ENCODE measurements at regions not wholly inside any gene's neighbourhood (a gene's known extent, or its start where the extent isn't known, plus 50 kb on each side); places are given as distances from the start of the nearest gene placed in this dataset.
"Not testable (repeated sequence)": the region's sequence is repeated elsewhere in the genome, so short reads cannot be mapped to it uniquely, and the experiment has no call there.

DNA sequence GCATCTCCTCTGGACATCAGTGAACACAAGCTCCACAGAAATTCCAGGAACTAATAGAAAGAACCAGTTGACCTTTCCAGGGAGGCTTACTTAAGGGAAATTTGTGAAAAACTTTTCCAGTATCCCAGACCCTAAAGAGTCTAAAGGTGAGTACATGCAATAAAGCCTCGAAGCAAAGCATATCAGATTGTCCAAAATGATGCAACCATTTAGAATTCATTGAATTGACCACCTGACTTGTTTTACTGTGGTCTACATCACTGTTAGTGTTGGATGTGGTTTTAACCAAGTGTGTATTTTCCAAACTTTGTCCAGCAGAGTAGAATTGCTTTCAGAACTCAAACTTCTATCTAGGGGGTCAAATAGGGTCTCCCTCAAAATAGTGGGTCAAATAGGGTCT, 76.3 kb upstream of the TIAM1 start:
- no peaks in the 10 kb centered on the region for H3K27me3 Mint-ChIP-seq
- peaks cover 14% of the 10 kb centered on the region for H3K9me3 Mint-ChIP-seq
- no peak for DNase-seq
- POLR2A ChIA-PET = no interaction called here
- H3K36me3 Mint-ChIP-seq (ENCODE audit: low read depth) = peaks cover 17% of the 10 kb centered on the region
- H3K27ac Mint-ChIP-seq = no peak overlapping the region
- no peaks in the 10 kb centered on the region for H3K4me1 Mint-ChIP-seq
- CTCF ChIA-PET = no interaction called here
- H3K4me3 Mint-ChIP-seq = no peak overlapping the region

DNA sequence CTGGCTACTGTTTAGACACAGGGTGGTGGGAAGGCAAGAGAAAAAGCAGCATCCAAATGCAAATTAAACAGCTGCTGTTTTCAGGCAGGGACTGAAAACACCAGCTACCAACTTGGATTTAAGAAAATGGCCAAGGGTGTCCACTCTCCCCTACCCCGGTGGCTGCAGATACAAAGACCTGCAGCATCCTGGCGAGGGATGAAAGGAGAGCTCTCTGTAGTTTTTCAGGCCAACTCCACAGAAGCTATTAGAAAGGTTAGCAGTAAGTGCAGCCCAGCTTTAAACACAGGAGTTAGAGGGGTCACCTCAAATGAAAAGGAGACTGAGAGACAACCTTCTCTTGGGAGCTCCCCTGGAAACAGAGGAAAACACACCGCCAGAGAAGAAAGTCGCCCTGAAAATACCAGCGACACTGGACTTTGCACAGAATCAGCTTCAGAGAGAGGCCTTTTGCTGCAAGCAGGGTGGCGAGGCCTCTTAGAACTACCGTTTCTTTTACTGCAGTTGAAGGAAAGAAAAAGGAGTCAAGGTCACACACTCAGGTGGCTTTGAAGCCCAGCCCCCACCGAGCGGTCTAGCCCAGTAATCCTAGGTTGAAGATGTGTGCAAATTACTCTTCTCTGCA, 74.4 kb upstream of the TIAM1 start:
- ChIA-PET POLR2A (no interaction called here), CTCF (no interaction called here)
- Mint-ChIP-seq H3K27ac (no peak overlapping the region), H3K4me3 (no peak overlapping the region), H3K36me3 (ENCODE audit: low read depth) (peaks cover 17% of the 10 kb centered on the region), H3K4me1 (no peaks in the 10 kb centered on the region), H3K9me3 (peaks cover 14% of the 10 kb centered on the region), H3K27me3 (no peaks in the 10 kb centered on the region)
- DNase-seq = no peak

DNA sequence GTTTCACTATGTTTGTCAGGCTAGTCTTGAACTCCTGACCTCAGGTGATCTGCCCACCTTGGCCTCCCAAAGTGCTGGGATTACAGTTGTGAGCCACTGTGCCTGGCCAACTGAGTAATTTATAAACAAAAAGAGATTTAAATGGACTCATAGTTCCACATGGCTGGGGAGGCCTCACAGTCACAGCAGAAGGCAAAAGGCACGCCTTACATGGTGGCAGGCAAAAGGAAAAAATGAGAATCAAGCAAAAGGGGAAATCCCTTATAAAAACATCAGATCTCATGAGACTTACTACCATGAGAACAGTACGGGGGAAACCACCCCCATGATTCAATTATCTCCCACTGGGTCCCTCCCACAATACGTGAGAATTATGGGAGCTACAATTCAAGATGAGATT, 73.2 kb upstream of the TIAM1 start:
- CTCF ChIA-PET, POLR2A ChIA-PET: not testable (repeated sequence)
- H3K36me3 Mint-ChIP-seq (ENCODE audit: low read depth) = peaks cover 17% of the 10 kb centered on the region

DNA sequence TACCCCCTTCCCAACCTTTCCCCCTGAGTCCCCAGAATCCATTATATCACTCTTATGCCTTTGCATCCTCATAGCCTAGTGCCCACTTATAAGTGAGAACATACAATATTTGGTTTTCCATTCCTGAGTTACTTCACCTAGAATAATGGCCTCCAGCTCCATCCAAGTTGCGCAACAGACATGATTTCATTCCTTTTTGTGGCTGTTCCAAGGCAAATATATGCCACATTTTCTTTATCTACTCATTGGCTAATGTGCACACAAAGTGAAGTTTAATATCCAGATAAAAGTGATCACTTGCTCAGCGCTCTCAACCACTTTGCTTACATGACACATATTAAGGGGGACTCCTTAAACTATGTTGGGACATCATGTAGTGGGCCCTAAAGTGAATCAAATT, 72.4 kb upstream of the TIAM1 start:
- ChIA-PET POLR2A (no interaction called here), CTCF (no interaction called here)
- peaks cover 17% of the 10 kb centered on the region for H3K36me3 Mint-ChIP-seq (ENCODE audit: low read depth)
- peaks cover 2% of the 10 kb centered on the region for H3K4me1 Mint-ChIP-seq
- DNase-seq = no peak
- no peaks in the 10 kb centered on the region for H3K27me3 Mint-ChIP-seq
- H3K27ac Mint-ChIP-seq = no peak overlapping the region
- peaks cover 14% of the 10 kb centered on the region for H3K9me3 Mint-ChIP-seq
- H3K4me3 Mint-ChIP-seq = no peak overlapping the region

More for the DNA sequence above, 73.2 kb upstream of the TIAM1 start:
- DNase-seq, H3K4me3 Mint-ChIP-seq, H3K27ac Mint-ChIP-seq, H3K4me1 Mint-ChIP-seq, H3K27me3 Mint-ChIP-seq: not testable (repeated sequence)
- peaks cover 14% of the 10 kb centered on the region for H3K9me3 Mint-ChIP-seq

DNA sequence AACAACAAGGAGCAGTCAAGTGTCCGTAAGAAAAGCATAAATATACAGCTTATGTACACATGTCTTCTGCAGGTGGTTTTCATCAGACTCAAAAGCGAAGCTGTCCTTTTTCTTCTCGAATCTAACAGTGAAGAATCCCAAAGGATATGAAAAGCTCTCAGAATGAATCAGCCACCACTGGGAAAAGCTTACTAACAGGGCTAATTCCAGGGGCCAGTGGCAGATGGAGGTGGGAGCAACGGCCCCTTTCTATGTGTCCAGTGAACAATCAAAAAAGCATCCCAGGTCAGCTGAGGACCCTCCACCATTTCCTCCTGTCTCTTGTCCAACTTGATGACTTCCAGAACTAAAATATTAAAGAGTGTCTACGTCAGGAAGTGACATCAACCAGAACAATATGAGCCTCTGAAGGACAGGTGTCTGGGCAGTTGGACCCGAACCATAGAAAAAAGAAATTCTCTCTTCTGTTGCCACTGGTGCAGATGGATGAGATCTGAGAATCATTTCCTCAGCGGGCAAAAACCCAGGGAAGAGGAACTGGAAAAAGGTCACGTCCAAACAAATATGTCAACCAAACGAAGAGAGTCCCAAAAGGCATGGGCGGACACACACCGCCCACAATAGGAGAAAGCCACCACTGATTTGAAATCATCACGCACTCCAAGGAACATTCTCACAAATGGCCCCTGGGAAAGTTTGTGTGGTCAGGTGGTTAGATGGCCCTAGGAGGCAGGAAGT, 70.4 kb upstream of the TIAM1 start:
- ChIA-PET CTCF (no interaction called here), POLR2A (interaction anchor here (1.9 kb wide), 1 partner anchor 11 kb away, joined by 8 read pairs; no protein-coding TSS in a partner anchor)
- Mint-ChIP-seq H3K27ac (no peak overlapping the region), H3K4me1 (peaks cover 2% of the 10 kb centered on the region), H3K27me3 (no peaks in the 10 kb centered on the region), H3K9me3 (peaks cover 14% of the 10 kb centered on the region), H3K36me3 (ENCODE audit: low read depth) (peaks cover 17% of the 10 kb centered on the region), H3K4me3 (no peak overlapping the region)
- no peak for DNase-seq

DNA sequence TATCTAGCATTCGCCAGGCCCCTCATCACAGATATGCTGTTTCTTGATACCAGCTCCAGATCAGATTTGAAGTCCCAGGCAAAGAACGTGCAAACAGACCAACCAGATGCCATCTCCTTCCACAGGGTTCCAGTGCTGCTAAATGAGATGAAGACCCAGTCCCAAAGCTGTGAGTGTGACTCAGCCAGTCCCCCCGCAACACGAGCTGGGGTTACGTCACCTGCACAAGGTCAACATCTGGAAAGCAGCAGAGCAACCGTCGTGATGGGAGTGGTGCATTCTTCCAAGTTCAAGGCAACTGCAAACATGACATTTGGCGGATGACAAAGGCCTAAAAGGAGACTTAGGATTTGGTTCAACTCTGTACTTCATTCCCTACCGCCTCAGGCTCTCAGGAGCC, 69.6 kb upstream of the TIAM1 start:
- Mint-ChIP-seq H3K27me3 (no peaks in the 10 kb centered on the region), H3K4me1 (peaks cover 2% of the 10 kb centered on the region), H3K36me3 (ENCODE audit: low read depth) (peaks cover 17% of the 10 kb centered on the region), H3K9me3 (peaks cover 14% of the 10 kb centered on the region), H3K4me3 (no peak overlapping the region), H3K27ac (no peak overlapping the region)
- DNase-seq = no peak
- ChIA-PET POLR2A (no interaction called here), CTCF (no interaction called here)

DNA sequence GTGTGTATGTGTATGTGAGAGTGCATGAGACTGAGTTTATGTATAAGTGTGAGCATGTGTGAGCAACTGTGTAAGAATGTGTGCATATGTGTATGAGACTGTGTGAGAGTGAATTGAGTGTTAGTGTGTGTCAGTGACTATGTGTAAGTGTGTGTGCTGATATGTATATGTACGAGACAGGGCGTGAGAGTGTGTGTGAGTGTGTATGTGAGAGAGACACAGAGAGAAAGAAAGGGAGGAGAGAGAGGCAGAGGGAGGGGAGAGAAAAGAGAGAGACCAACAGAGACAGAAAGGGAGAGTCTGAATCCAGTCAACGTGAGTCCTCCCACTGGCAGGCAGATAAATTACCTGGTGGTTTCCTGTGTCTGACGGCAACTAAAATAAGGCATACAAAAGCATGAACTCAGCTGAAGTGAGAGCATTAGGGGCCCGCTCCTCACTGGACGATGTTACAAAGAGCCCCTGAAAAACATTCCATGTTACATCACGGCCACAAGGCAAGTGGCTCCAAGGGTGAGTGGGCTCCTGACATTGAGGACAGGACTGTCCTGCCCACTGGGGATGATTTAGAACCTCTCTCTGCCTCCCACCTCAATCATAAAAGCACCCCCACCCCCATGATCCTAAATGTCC, 66.6 kb upstream of the TIAM1 start:
- POLR2A ChIA-PET = no interaction called here
- Mint-ChIP-seq H3K27ac (no peak overlapping the region), H3K36me3 (ENCODE audit: low read depth) (peaks cover under 1% of the 10 kb centered on the region), H3K4me1 (peaks cover 2% of the 10 kb centered on the region), H3K4me3 (no peak overlapping the region), H3K9me3 (no peaks in the 10 kb centered on the region), H3K27me3 (peaks cover 1% of the 10 kb centered on the region)
- CTCF ChIA-PET = interaction anchor here (0.8 kb wide), 1 partner anchor 9 kb away, joined by 3 read pairs; no protein-coding TSS in a partner anchor
- DNase-seq = peak; percentile 18

DNA sequence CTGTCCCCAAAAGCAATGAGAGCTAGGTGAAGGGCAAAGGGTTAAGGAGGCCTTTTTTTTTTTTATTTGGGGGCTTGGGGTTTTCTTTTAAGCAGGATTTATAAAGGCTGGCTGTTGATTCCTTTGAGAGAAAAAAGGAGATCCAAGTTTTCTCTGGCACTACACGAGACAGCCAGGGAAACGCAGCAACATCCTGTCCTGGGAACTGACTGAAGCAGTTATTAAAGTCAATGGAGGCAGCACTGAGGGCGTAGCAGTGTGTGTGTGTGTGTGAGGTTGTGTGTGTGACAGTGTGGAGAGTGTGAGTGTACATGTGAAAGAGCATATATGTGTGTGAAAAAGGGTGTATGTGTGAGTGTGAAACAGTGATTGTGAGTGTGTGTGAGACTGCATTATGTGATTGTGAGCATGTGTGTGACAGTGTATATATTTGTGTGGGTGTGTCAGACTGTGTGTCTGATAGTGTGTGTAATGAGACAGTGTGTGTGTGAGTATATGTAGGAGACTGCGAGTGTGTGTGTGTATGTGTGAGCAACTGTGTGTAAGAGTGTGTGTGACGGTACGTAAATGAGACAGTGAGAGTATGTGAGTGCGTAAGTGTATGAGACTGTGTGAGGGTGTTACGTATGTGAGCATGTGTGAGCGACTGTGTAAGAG, 65.9 kb upstream of the TIAM1 start:
- POLR2A ChIA-PET = no interaction called here
- no peaks in the 10 kb centered on the region for H3K36me3 Mint-ChIP-seq (ENCODE audit: low read depth)
- CTCF ChIA-PET = no interaction called here
- no peak overlapping the region for H3K4me3 Mint-ChIP-seq
- H3K4me1 Mint-ChIP-seq = peaks cover 2% of the 10 kb centered on the region
- H3K27ac Mint-ChIP-seq = no peak overlapping the region
- no peak for DNase-seq
- no peaks in the 10 kb centered on the region for H3K9me3 Mint-ChIP-seq
- H3K27me3 Mint-ChIP-seq = peaks cover 1% of the 10 kb centered on the region

DNA sequence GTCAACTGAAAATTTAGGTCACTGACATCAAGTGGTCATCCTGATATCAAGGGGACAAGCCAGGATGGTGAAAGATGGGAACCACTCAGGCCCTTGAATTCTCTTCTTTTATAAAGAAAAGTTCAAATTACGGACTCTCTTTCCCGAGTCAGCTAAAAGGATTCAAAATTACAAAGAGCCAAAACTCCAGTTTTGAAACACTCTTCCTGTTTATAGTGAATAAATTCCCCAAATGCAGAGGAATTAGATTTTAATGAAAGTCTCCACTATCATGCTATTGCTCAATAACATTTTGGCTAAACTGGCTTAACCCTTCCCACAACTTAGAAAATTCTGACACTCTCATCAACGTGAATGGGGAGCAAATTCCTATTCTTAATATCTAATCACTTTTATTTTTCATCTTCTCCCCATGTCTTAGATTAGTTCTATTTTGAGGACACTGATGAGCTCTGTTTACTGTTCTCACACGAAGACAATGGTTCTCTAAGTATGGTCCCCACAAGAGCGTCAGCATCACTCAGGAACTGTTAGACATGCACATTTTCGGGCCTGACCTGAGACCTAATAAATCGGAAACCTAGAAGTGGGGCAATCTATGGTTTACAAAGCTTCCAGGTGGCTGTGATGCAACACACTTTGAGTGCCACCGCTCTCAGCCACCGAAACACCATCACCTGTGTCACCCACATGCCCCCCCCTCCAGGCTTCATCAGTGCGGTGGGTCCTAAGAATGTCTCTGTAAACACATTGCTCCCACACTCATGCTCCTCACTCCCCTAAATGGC, 64.4 kb upstream of the TIAM1 start:
- DNase-seq = no peak
- CTCF ChIA-PET = interaction anchor here (1.1 kb wide), 1 partner anchor 151 kb away, joined by 3 read pairs; no protein-coding TSS in a partner anchor
- POLR2A ChIA-PET = no interaction called here
- Mint-ChIP-seq H3K27me3 (peaks cover 1% of the 10 kb centered on the region), H3K4me1 (peaks cover 2% of the 10 kb centered on the region), H3K36me3 (ENCODE audit: low read depth) (no peaks in the 10 kb centered on the region), H3K4me3 (no peak overlapping the region), H3K9me3 (no peaks in the 10 kb centered on the region), H3K27ac (no peak overlapping the region)

DNA sequence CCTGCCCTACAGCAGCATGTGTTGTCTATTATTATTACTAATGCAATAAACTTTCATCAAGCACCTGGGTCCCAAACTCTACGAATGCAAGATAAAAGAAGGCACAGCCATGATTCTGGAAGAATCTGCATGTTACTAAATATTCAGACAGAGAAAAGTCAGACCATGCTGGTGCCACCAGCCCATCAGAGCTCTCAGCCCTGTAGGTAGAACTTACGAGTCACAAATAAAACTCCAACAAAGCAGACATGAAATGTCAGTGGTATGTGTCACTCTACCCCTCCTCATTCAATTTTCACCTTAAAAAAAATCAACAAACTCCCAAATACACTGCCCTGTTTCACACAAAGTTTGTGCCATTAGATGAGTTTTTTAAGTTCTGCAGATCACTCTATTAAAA, 62.4 kb upstream of the TIAM1 start:
- Mint-ChIP-seq H3K36me3 (ENCODE audit: low read depth) (no peaks in the 10 kb centered on the region), H3K9me3 (no peaks in the 10 kb centered on the region), H3K27me3 (peaks cover 1% of the 10 kb centered on the region), H3K27ac (no peak overlapping the region), H3K4me3 (no peak overlapping the region), H3K4me1 (no peaks in the 10 kb centered on the region)
- POLR2A ChIA-PET = no interaction called here
- no peak for DNase-seq
- CTCF ChIA-PET = no interaction called here

DNA sequence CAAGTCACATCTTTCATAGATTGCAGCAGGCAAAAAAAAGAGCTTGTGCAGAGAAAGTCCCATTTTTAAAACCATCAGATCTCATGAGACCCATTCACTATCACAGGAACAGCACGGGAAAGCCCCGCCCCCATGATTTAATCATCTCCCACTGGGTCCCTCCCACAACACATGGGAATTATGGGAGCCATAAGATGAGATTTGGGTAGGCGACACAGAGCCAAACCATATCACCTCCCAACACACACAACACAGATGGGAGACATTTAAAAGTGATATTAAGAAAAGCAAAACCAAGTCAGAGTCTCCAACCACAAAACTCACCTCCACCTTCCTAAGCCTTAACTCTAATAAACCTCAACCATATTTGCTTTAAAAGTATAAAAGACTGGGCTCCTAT, 61.5 kb upstream of the TIAM1 start:
- no peak for DNase-seq
- POLR2A ChIA-PET = no interaction called here
- H3K4me1 Mint-ChIP-seq = no peaks in the 10 kb centered on the region
- H3K4me3 Mint-ChIP-seq = no peak overlapping the region
- H3K27ac Mint-ChIP-seq = no peak overlapping the region
- peaks cover 1% of the 10 kb centered on the region for H3K27me3 Mint-ChIP-seq
- no peaks in the 10 kb centered on the region for H3K9me3 Mint-ChIP-seq
- H3K36me3 Mint-ChIP-seq (ENCODE audit: low read depth) = no peaks in the 10 kb centered on the region
- CTCF ChIA-PET = no interaction called here

DNA sequence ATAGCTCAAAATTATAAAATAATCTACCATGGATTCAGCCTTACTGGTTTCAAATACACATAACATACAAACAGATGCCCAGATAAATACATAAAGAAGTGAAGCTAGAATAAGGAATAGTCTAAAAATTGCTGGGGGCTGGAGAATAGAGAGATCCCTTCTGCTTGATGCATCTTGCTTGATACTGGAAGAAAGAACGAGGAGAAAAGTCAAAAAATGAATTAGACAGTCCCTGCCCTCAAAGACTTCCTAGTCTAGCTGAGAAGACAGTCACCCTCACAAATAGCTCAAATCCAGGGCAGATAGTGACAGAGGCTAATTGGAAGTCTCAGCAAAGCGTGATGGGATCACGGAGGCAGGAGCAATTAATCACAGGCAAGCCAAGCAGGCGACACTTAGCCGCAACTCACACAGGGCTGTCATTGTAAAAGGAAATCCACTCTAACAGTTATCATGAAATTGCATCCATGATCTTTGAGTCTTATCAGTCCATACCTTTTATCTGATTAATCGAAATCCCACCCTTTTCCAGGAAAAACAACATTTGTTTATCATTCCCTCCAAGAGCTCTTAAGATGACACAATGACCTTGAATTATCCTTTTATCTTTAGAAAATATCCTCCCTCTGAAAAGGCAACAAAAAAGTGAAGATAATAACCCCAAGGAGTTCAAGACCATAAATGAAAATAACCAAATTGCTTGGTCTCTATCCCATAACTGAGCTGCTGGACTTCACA, 59.7 kb upstream of the TIAM1 start:
- H3K4me1 Mint-ChIP-seq = peaks cover under 1% of the 10 kb centered on the region
- DNase-seq = no peak
- no peak overlapping the region for H3K27ac Mint-ChIP-seq
- H3K4me3 Mint-ChIP-seq = no peak overlapping the region
- no peaks in the 10 kb centered on the region for H3K36me3 Mint-ChIP-seq (ENCODE audit: low read depth)
- POLR2A ChIA-PET = interaction anchor here (1.0 kb wide), 1 partner anchor 50 kb away, joined by 3 read pairs; no protein-coding TSS in a partner anchor
- CTCF ChIA-PET = no interaction called here
- H3K9me3 Mint-ChIP-seq = no peaks in the 10 kb centered on the region
- peaks cover 1% of the 10 kb centered on the region for H3K27me3 Mint-ChIP-seq
